HG02588 (cell line): ENCODE measurements at regions not wholly inside any gene's neighbourhood (a gene's known extent, or its start where the extent isn't known, plus 50 kb on each side); places are given as distances from the start of the nearest gene placed in this dataset.

ENCODE experiments used
- ATAC-seq: cut with Tn5 transposase; IDR thresholded peaks from one replicate; pipeline ENCODE4 v1.9.1; 2021; ENCODE audit warnings: mild to moderate bottlenecking, moderate library complexity; ENCODE audit not compliant: unreplicated experiment

DNA sequence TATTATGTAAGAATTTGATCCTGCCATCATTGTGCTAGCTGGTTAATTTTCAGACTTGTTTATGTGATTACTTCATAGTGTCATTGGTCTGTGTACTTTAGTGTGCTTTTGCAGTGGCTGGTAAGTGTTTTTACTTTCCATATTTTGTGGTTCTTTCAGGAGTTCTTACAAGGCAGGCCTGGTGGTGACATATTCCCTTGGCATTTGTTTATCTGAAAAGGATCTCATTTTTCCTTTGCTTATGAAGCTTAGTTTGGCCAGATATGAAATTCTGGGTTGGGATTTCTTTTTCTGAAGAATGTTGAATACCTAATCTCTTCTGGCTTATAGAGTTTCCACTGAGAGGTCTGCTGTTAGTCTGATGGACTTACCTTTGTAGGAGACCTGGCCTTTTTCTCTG is 72.8 kb upstream of the MC4R start:
- ATAC-seq, result no peak

- ATAC-seq, result no peak
Observed at GRCh38 chr18:60446821-60447220, 74.2 kb upstream of the MC4R start.

GRCh38 chr18:60448487-60449267 is 76.1 kb upstream of the MC4R start:
- no peak for ATAC-seq

DNA sequence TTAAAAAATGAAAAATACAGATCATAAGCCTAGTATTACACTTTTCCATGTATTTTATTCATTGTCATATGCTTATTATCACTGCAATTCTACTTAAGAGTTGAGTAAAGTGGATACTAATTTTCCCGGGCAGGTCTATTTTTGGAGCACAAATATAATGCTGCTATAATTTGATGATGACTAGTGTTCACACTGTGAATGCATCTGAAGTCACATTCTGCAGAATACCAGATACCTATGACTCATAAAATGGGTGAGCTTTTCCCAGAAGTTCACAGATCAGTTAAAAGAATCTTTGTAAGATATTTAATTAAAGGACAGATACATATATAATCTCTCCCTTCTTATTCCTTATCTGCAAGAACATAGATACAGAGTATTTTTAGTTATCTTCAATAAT is 79.8 kb upstream of the MC4R start:
- no peak for ATAC-seq

GRCh38 chr18:60466677-60467076 is 94.1 kb upstream of the MC4R start:
- no peak for ATAC-seq

- ATAC-seq, result no peak
Observed at GRCh38 chr18:60469387-60470100, 97.0 kb upstream of the MC4R start.

DNA sequence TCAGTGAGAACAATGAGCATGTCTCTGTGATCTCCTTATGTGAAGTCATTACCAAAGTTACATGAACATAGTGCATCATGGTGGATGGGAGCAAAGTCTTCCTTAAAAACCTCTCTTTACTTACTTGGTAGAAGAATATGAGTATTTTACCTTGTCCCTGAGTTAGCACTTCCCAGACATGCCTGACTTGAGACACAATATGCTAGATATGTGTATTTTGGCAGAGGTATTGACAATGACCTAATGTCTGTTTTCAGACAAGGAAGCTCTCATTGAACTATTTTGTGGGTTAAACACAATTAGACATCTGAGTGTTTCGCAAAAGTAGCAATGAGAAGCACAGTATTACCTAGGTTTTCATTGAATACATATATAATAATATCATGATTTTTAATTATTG is 99.1 kb upstream of the MC4R start:
- ATAC-seq, result no peak

GRCh38 chr18:60485201-60485600 is 112.6 kb upstream of the MC4R start:
- ATAC-seq, result no peak

DNA sequence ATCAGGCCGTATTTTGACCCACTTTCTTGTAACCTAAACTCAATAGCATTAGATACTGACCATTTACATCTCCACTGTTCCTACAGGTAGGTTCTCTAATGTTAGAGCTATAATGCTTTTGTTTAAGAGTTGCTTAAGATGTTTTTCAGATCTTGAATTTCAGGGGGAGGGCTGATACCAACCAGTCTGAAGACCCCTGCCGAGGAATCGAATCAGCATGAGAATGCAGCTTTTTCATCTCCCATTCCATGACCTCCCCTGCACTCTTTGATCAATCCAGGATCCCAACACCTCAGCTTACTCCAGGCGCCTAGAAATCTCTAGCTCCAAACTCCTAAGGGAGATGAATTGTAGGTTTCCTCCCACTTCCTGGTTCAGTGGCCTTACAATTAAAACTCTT is 120.5 kb upstream of the MC4R start:
- no peak for ATAC-seq

DNA sequence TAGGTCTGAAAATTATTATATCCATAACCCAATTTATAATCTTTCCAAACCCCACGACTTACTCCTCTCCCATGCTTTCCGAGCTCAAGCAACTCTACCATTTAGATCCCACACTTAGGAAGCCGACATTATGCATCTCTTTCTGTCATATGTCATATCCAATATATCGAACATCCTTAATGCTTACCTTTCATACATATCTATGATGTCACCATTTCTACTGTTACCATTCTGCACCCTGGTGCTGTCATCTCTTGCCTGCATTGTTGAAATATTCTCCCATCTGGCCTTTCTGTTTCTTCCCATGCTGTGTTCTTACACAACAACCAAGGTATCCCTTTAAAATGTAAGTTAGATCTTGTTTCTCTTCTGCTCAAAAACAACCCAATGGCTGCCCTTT is 127.1 kb upstream of the MC4R start:
- ATAC-seq, result no peak

GRCh38 chr18:60500960-60501359 is 128.4 kb upstream of the MC4R start:
- no peak for ATAC-seq

DNA sequence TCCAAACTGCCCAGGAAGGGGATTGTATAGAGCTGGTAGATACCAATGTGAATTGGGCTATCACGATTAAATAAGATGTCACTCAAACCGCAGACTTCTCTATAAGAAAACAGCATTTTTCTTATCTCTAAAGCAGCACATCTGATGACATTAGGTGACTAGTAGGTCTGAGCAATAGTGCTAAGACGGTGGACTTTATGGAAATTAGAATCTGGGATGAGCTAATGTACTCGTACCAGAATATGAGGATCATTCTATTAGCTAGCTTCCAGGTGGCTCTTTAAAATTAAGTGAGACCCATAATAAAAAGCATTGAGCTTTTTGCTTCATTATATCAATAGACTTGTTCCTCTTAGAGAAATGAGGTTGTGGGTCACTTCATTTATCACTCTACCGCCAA is 130.0 kb upstream of the MC4R start:
- no peak for ATAC-seq

DNA sequence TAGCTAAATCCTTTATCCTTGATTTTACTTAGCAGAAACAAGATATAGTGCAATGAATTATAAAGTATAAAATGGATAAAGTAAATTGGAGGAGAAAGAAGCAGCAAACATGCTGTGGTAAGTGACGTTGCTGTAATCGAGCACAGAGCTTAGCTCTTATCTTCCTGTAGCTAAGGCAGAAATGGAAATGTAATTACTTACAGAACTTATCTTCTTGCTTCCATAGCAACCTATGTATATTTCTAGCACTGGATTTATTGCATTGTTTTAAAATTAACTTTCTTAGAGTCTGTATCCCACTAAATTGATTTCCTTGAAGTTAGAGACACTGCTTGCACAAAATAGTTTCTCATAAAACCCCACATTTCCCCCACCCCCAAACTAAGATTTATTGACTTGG is 130.6 kb upstream of the MC4R start:
- ATAC-seq, result no peak

DNA sequence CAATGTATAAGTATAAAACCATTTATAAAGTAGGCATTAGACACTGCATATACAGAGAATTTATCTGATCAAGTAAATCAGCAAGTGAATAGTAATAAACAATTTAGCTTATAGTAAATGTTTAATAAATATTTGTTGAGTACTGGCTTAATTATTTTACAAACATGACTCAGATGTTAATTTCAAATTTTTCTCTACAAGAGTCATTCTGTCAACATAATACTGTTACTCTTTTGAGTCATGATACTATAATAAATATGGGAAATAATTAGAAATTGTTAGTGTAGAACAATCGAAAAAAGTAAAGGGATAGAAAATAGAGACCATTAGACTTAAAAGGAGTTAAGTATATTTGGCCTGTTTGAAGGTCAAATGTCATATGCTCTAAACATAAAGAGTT is 133.6 kb upstream of the MC4R start:
- ATAC-seq, result no peak

DNA sequence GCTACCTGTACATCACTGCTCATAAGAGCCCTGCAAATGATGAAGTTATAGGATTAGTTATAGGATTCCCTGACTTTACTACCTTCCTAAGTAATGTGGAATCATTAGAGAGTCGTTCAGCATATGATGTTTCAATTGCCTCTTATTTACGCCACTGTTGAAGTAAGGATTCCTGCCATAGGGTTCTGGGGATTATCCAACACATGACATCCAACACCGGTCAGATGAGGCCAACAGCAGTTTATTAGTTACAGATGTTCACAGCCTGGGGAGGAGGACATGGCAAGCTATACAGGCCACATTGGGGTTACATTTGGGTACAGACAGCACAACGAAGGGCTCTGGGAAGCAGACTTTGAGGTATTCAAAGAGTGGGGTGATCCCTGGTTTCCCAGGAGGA is 134.1 kb upstream of the MC4R start:
- ATAC-seq, result no peak

- no peak for ATAC-seq
Observed at GRCh38 chr18:60508108-60508507, 135.5 kb upstream of the MC4R start.

GRCh38 chr18:60534538-60534937 is 162.0 kb upstream of the MC4R start:
- ATAC-seq, result no peak

DNA sequence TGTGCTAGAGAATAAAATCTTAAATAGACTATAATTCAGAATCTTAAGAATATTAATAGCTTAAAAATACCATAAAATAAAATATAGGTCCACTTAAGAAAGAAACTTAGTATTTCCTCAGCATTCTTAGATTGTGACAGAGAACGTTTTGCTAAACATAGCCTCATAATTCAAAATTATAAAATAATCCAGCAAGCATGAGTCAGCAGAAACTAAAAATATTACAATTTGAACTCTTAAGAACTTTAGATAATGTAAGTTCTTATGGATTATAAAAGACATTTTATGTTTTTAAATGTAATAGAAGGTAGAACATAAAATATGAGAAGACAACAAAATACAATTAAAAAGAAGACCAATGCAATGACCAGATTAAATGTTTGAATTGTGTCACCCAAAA is 164.5 kb upstream of the MC4R start:
- no peak for ATAC-seq

- ATAC-seq, result no peak
Observed at GRCh38 chr18:60538891-60539290, 166.3 kb upstream of the MC4R start.

DNA sequence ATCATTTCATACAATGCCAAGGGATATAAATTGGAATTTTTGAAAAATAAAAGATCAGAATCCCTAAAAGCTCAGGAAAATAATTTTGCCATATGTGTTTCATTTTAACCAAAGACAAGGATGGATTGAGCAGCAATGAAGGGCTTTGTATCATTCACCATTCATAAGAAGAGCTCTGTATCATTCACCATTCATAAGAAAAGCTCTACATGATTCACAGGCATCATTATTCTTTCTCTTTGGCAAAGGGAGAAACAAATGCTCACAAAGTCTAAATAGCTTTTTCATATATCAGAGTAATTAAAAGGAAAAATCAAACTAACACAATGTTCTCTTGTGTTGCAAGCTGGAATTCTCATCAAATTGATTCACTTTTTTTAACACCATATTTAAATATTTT is 169.1 kb upstream of the MC4R start:
- no peak for ATAC-seq

GRCh38 chr18:60543646-60544045 is 171.1 kb upstream of the MC4R start:
- ATAC-seq, result no peak

DNA sequence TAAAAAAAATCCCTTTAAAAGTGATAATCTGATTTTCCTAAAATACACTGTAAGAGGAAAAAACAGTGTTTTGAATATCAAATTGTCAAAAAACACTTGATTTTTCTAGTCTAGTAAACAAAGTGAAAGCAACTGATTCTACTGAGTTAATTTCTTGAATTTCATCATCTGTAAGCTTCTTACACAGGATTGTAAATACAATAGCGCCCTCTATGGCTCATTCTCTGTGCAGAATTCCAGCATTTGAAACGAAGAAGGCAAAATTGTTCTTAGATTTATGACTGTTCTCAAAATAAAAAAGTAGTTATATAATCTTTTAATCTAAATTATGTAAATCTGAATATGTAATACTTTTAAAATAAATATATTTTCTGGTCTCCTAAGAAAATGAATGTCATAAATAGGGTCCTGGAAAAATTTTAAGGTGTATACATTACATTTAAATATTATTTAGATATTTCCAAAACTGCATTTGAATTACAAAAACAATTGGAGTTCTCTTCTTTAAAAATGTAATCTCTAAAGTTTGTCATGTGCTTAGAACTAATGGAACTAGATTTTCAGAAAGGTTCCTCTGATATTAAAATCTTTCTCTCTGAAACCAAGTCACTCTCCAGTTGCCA is 176.9 kb upstream of the MC4R start:
- ATAC-seq, result no peak
